ENCODE measurements at regions not wholly inside any gene's neighbourhood (a gene's known extent, or its start where the extent isn't known, plus 50 kb on each side); places are given as distances from the start of the nearest gene placed in this dataset.

- no peak for DNase-seq
These were observed 445.6 kb upstream of the RBMS3 start for GRCh38 chr3:28835249-28835648.

- DNase-seq = no peak
These were observed 445.1 kb upstream of the RBMS3 start for GRCh38 chr3:28835751-28836150.

GRCh38 chr3:28836199-28836598 lies 444.7 kb upstream of the RBMS3 start:
- DNase-seq = no peak

DNA sequence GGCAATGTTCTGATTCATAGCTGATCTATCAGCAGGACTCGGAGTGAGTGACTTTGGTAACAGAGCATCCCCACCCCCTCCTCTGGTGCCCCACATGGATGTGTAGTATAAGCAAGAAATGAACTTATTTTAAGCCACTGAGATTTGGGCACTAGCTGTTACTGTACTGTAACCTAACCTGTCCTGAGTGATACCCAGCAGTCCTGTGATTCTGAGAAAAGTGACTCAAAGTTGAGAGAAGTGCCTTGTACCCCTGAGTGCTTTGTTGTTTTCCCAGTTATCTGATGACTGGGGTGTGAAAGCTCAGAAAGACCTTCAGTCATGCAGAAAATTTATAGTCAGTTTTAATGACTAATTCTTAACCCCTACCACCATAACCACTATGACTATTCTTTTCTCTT lies 439.9 kb upstream of the RBMS3 start:
- DNase-seq = no peak

DNA sequence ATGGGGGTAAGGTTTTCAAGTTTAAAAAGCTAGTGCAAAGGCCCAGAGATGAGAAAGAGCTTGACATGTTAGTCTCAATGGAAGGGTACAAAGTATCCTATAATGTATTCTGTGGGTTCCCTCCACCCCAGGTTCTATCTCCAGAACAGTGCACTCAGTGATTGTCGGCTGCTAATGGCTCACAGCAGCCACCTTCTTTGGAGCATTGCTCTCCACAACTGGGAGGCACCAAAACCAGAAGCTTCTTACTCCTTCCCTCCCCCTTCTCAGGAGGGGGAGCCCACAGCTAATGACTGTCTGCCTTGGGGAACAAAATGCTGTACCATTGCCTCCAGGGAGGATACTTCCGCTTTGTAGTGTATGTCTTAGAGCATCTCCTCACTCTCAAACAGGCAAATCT lies 439.4 kb upstream of the RBMS3 start:
- DNase-seq = no peak

- DNase-seq = no peak
These were observed 436.4 kb upstream of the RBMS3 start for GRCh38 chr3:28844298-28845005.

DNA sequence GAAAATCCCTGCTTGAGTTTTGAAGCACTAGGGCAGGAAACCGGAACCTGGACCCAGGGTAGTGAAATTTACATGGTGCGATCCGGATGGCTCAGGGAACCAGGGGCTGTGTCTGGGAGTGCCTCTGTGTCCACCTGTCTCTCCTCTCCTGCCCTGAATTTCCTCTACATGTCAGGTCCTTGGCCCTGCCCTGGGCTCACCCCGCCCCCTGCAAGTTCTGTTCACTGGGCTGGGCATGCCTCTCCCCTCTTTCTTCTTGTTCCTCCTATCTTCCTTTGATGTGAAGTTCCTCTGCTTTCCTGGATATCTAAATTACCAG lies 435.9 kb upstream of the RBMS3 start:
- no peak for DNase-seq

DNA sequence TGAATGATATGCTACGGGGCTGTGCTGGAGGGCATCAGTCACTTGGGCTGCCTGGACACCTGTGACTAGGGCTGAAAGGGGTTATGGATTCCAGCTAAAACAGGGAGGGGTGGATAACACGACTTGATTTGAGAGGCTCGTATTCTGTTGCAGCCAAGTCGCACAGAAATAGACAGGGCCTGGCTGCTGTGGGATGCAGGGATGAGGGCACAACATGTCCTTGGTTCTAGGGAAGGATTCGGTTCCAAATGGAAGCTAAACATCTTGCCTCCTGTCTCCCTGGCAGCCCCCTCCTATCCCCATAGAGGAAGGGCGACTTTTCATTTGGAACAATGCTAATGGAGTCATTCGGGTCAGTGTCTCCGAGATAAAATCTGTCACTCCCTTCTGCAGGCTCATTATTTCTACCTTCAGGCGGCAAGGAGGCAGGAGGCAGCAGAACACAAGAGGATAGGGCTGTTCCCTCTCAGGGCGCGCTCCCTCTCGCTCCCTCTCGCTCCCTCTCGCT lies 433.8 kb upstream of the RBMS3 start:
- DNase-seq = no peak

- DNase-seq = no peak
These were observed 433.1 kb upstream of the RBMS3 start for GRCh38 chr3:28847736-28848135.

- DNase-seq = no peak
These were observed 430.7 kb upstream of the RBMS3 start for GRCh38 chr3:28850186-28850585.

DNA sequence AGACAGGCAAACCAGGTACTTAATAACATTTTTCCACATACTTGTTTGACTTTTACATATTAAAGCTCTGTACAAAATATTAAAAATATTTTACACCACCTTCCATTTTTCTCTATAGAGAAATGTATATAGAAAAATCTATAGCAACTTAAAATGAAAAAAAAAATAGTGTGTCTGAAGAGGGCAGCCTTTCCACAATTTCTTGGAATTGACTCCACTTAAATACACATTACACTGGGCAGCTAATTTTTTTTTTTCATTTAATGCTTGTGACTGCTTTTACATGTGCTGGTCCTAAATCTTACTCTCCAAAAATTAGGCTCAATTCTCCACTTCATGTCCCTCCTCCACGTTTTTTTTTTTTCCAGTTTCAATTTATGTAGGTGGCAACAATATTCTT lies 427.0 kb upstream of the RBMS3 start:
- no peak for DNase-seq

GRCh38 chr3:28856796-28857195 lies 424.1 kb upstream of the RBMS3 start:
- no peak for DNase-seq

GRCh38 chr3:28859897-28860296 lies 421.0 kb upstream of the RBMS3 start:
- no peak for DNase-seq

DNA sequence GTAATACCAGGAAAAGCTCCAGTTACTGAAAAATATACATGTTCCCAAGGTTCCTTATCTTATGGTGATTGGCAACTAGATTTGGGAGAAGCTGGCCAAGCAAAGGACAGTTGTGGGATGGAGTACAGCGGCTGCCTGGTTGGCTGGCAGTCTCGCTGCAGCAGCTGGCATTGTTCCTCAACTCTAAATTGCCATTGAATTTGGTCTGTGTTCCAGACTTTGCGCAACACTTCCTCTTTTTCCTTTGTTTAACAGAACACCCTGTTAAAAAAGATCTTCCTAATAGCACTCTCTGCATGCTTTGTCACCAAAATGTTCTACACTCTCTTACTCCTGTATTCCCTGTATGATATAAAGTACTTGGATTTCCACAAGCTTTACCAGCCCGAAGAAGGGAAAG lies 420.6 kb upstream of the RBMS3 start:
- no peak for DNase-seq

DNA sequence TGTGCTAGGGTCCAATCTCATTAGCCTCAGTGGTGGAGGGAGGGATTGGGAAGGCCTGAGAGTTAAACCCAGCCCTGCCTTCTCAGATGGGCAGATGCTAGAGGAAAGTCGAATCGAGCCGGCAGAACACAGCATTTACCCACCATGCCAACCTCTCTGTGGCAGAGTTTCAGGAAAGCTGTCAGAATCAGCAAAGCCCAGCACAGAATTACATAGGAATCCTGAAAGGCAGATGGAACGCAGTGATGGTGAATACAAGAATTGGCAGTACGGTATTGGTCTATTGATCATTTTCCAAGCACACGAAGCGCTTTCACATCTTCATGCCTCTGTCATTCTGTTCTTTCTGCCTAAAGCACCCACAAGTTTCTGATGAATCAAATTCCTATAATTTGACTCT lies 417.7 kb upstream of the RBMS3 start:
- DNase-seq = no peak

DNA sequence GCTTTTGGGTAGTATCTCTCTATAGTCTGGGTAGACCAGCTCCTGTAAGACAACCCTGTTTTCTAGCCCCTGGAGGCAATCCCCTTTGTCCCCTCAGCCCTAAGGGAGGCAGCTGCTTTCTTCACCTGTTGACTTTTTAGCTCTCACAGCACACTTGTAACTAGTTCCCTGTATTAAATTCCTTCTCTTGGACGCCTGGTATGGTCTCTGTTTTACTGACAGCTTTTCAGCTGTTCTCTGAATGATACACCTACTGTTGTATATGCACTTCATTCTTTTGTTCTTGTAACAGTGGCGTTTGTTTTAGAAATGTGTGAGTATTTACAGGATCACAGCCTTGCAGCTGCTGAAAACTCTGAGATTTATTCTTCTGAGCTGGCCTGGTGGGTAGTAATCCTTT lies 413.0 kb upstream of the RBMS3 start:
- no peak for DNase-seq

- DNase-seq = no peak
These were observed 412.0 kb upstream of the RBMS3 start for GRCh38 chr3:28868897-28869296.

DNA sequence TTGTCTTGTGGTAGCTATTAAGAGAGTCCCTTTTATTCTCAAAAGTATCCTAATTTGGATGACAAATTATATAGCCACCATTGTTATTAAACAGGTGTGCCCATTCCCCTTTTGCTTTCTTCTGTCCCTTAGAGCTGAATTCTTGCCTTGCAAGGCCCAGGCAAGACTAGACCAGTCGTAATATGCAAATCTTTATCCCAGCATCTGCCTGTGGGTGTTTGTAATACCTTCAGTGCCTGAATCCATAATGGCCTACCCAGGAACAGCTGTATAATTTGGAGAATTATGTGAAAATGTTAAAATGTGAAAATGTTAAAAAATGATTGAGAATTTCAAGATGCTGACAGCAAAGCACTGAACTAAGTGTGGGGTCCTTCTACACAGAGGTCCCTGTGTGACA lies 403.0 kb upstream of the RBMS3 start:
- DNase-seq = no peak

GRCh38 chr3:28890373-28890772 lies 390.5 kb upstream of the RBMS3 start:
- no peak for DNase-seq

- DNase-seq = no peak
These were observed 389.4 kb upstream of the RBMS3 start for GRCh38 chr3:28891485-28891884.

- DNase-seq = no peak
These were observed 380.6 kb upstream of the RBMS3 start for GRCh38 chr3:28900301-28900700.

DNA sequence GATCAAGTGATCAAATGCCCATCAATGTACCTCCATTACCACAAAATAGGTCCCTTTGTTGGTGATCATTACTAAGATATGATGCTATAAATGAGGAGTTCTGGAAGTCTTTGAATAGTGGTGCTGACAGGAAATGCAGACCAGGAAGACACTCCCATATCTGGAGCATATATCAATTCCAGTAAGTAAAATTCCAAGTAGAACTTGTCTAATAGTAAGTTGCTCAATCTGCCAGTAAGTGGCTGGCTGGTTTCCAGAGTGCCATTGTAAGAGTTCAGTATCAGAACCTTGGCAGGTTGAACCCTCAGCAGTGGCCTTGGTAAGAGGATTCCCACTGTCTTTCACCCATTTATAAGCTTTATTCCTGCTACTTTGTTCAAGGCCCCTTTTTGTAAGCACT lies 379.9 kb upstream of the RBMS3 start:
- DNase-seq = no peak

- no peak for DNase-seq
These were observed 377.7 kb upstream of the RBMS3 start for GRCh38 chr3:28903171-28903601.

GRCh38 chr3:28905798-28906197 lies 375.1 kb upstream of the RBMS3 start:
- no peak for DNase-seq

DNA sequence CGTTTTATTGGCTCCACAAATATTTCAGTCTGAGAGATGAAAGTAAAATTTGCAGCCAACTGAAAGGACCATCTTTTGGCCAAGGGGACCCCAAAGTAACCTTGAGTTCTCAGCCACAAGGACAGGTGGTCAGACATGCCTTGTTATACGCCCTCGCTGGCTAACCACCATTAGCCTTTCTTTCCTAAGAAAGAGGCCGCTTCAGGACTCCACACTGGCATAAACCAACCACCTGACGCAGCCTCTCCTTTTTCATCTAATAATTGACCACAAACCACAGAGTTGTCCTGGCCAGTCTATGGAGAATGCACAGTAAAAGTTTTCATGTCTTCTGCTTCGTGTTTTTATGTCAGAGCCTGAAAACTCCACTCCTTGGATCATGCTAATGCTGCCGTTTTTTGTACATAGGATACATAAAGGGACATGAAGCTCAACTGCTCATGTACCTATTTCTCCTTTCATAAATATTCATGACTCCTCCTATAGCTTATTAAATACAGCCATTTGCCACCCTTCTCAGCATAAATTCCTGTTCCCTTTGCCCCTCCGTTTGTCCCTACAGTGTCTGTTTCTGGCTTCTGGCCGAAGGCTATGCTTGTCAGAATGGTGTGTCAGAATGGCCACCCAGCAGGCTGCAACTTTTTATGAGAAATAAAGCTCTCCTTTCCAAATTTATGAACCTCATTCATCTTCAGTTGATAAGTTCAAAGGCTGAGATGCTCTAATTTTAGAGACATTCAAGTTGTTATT lies 374.1 kb upstream of the RBMS3 start:
- no peak for DNase-seq
